Kidney capillary endothelial cell (primary cell): ENCODE measurements at regions not wholly inside any gene's neighbourhood (a gene's known extent, or its start where the extent isn't known, plus 50 kb on each side); places are given as distances from the start of the nearest gene placed in this dataset.
"Not testable (repeated sequence)": the region's sequence is repeated elsewhere in the genome, so short reads cannot be mapped to it uniquely, and the experiment has no call there.

ENCODE experiments used
- DNase-seq: peaks from one replicate; pipeline ENCODE4 v3.0.0-alpha.2; 2018; ENCODE audit warnings: low spot score

DNA sequence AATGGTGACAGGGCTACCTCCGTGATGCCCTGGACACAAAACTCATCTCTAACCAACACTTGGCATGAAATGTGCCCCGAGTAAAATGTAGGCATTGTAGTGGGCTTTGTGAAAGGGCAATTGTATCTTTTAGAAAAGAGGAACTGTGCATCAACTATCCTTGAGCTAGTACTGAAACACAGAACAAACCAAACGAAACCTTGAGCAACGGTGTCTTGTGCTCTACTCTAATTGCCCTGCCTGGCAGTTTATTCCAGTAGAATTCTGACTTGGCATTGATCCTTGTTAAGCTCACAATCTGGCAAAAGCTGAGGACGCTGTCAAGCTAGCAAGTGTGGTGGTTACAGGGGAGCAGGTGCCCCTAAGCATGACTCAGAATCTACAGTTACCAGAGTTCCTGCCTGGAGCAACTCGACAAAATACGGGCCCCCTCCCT, 707.1 kb upstream of the SPRY2 start:
- DNase-seq = no peak

GRCh38 chr13:81041761-81042160, 700.8 kb upstream of the SPRY2 start:
- DNase-seq = no peak

DNA sequence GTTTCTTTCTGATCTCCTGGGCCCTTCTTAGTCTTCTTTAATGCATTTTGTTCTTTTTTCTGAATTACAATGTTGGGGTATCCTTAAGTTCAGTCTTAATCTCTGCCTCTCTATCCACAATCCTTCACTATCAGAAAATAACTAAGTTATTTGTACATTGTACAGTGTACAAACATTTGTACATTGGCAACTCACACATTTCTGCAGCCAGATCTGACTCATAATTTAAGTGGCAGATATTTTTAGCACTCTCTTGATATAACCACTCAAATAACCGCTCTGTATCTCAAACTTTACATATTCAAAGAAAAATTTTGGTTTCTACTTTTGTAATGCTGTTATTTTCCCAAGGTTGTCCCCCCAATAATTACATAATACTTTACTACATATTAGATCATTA, 691.1 kb upstream of the SPRY2 start:
- DNase-seq = no peak

- no peak for DNase-seq
These were observed 684.2 kb upstream of the SPRY2 start for GRCh38 chr13:81025091-81025490.

DNA sequence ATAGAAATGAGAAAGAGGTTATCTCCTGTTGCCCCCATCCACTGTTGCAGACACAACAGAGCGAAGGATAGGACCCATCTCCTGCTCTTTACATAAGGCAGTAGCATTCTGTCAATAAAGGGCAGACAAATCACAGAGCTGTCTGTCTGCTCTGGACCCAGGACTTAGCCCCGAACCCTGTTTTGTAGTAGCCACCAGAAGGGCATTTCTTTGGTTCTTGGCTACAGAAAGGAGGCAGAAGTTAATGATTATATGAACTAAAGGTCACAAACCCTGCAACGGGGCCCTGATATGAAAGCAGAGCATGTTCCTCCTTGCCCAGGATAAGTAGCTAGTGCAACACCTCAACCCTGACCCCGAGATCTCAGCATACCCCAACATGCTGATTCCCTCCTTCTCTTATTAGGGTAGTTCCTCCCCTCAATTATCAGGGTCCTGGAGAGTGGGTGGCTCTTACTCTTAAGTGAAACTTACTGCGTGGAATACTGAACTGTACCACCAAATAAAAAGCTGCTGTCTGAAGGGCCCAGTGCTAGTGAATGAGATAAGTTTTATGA, 680.4 kb upstream of the SPRY2 start:
- no peak for DNase-seq

GRCh38 chr13:81020010-81020409, 679.1 kb upstream of the SPRY2 start:
- DNase-seq = no peak

- DNase-seq = no peak
These were observed 678.0 kb upstream of the SPRY2 start for GRCh38 chr13:81018936-81019335.

GRCh38 chr13:81017513-81018152, 676.7 kb upstream of the SPRY2 start:
- peak; percentile 67 for DNase-seq

- no peak for DNase-seq
These were observed 671.1 kb upstream of the SPRY2 start for GRCh38 chr13:81012031-81012430.

GRCh38 chr13:81001828-81002385, 661.0 kb upstream of the SPRY2 start:
- no peak for DNase-seq

- not testable (repeated sequence) for DNase-seq
These were observed 657.7 kb upstream of the SPRY2 start for GRCh38 chr13:80998603-80999002.

DNA sequence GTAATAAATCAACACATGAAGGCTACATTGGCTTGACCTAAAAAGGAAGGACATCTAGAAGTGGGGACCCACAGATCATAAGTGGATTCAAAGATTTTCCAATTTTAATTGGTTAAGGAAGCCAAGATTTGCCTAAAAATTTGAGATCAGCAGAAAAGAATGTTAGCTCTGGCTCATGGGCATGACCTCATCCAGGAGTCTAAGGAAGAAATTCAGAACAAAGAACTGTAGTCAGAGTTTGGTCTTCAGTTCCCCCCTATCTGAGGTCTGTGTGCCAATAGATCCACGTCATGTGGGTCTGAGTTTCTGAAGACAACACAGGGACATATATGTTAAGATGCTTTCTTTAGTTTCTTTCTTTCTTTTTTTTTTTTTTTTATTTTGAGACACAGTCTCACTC, 648.8 kb upstream of the SPRY2 start:
- DNase-seq = no peak

- DNase-seq = no peak
These were observed 648.3 kb upstream of the SPRY2 start for GRCh38 chr13:80989241-80989640.

DNA sequence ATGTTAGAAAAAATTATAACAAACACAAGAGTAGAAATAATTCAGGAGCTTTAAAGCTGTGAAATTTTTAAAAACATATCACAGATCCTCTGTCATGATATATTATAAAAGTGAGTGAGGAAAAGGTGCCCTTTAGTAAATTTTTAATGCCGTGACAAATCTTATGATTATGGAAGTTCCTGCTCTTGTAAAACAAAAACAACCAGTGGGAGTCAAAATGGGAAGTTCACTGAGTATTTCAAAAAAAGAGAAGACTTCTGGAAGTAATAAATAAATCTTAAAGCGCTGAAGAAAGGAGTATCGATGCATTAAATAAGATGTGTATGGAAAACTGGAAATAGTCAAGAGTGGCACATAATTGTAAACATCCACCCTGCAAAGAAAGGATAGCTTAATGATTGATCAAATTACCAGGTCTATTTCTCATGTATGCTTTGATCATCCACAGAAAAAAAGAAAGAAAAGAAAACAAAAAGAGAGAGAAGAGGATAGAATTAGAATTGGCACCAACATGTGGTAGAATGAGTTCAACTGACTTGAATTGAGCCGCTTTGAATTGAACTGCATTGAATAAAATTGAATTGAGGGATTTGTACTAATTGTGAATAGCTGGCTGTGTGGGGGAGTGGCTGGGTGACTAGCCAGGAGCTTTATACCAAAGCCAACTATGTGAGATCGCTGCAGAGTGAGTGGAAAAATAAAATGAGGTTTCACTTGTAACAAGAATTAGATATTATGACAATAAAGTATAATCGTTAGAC, 647.6 kb upstream of the SPRY2 start:
- no peak for DNase-seq

- DNase-seq = peak; percentile 63
These were observed 638.2 kb upstream of the SPRY2 start for GRCh38 chr13:80979035-80979641.

GRCh38 chr13:80977168-80977567, 636.2 kb upstream of the SPRY2 start:
- DNase-seq = no peak

- DNase-seq = no peak
These were observed 635.0 kb upstream of the SPRY2 start for GRCh38 chr13:80975903-80976302.

GRCh38 chr13:80973721-80974120, 632.8 kb upstream of the SPRY2 start:
- DNase-seq = peak; percentile 43

DNA sequence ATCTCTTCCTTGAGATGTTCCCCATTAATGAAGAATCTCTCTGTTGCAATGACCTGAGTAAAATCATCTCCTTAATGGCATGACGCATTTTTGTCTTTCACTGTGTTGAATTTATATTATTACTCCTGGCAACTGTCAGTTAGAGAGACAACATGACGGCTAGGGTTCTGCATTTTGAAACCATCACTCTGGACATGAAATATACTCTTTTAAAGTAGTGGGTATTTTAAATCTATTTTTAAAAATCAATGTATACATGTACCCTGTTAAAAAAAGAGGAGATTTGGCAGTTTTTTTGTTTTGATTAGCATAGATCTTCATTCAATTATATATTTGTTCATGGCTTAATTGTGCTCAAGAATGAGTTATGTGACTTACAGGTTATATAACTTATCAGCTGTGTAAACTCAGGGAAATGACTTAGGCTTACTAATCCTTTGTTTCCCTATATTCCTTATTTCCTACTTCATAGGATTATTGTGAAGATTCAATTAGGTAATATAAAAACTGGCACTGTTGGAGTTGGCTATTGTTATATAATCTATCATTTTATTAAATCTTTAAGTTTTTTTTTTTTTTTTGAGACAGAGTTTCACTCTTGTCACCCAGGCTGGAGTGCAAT, 632.0 kb upstream of the SPRY2 start:
- DNase-seq = no peak

- DNase-seq = no peak
These were observed 624.2 kb upstream of the SPRY2 start for GRCh38 chr13:80965097-80965496.

DNA sequence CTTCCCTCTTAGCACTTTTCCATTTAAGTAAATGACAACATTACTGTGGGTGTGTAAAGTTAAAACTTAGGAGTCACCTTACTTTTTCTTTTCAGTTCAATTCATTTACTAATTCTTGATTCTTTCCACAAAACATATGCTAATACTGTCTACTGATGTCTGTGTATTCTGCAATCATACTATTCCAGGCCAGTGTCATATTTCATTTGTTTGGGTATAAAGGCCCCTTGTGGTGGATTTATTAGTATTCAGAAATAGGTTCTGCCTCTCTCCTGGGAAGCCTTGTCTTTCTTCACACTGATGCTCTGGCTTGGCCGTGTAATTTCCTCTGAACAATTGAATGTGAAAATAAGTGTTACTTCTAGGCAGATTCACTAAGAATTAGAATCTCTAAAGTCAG, 621.9 kb upstream of the SPRY2 start:
- DNase-seq = no peak

DNA sequence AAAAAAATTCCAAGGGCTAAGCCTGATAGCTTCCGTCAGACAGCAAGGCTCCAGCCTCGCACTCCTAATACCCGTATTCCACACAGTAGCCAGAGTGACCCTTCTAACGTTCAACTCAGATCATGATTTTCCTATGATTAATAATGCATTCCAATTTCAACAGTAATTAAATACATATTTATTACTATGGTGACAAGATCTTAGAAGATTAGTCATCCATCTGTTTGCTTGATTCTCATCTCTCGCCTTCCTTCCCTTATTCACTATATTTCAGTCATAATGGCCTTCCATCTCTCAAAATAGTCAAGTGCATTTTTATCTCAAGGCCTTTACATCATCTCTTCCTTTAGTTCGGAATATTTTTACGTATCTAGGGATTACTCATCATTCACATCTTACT, 621.2 kb upstream of the SPRY2 start:
- DNase-seq = no peak
